HEK293 (cell line): ENCODE measurements at regions not wholly inside any gene's neighbourhood (a gene's known extent, or its start where the extent isn't known, plus 50 kb on each side); places are given as distances from the start of the nearest gene placed in this dataset.

Experiments
- SCRT1 ChIP-seq: fragments of 450-650 bp; formaldehyde crosslinking; IDR thresholded peaks from 2 replicates; pipeline ENCODE4 v1.5.1; 2016; ENCODE audit warnings: missing biosample characterization, missing genetic modification characterization, borderline replicate concordance
- ZNF16 ChIP-seq: fragments of 450-650 bp; formaldehyde crosslinking; IDR thresholded peaks from 2 replicates; pipeline ENCODE4 v1.5.1; 2016; ENCODE audit warnings: low read depth, missing biosample characterization, missing genetic modification characterization
- ZNF48 ChIP-seq: fragments of 450-650 bp; formaldehyde crosslinking; IDR thresholded peaks from 2 replicates; pipeline ENCODE4 v1.5.1; 2016; ENCODE audit warnings: missing biosample characterization, missing genetic modification characterization
- TF ChIP-seq, protein P1 (sequence below): fragments of 450-650 bp; formaldehyde crosslinking; IDR thresholded peaks from 2 replicates; pipeline ENCODE4 v1.5.1; 2016; ENCODE audit warnings: missing biosample characterization, missing genetic modification characterization
- TF ChIP-seq, protein P2 (sequence below): fragments of 450-650 bp; formaldehyde crosslinking; IDR thresholded peaks from 2 replicates; pipeline ENCODE4 v1.5.1; 2016; ENCODE audit warnings: missing biosample characterization, missing genetic modification characterization
- TF ChIP-seq, protein P3 (sequence below): fragments of 450-650 bp; formaldehyde crosslinking; IDR thresholded peaks from 2 replicates; pipeline ENCODE4 v1.5.1; 2016; ENCODE audit warnings: missing biosample characterization, missing genetic modification characterization
- TF ChIP-seq, protein P4 (sequence below): fragments of 450-650 bp; formaldehyde crosslinking; IDR thresholded peaks from 2 replicates; pipeline ENCODE4 v1.5.1; 2016; ENCODE audit warnings: missing biosample characterization, missing genetic modification characterization

DNA sequence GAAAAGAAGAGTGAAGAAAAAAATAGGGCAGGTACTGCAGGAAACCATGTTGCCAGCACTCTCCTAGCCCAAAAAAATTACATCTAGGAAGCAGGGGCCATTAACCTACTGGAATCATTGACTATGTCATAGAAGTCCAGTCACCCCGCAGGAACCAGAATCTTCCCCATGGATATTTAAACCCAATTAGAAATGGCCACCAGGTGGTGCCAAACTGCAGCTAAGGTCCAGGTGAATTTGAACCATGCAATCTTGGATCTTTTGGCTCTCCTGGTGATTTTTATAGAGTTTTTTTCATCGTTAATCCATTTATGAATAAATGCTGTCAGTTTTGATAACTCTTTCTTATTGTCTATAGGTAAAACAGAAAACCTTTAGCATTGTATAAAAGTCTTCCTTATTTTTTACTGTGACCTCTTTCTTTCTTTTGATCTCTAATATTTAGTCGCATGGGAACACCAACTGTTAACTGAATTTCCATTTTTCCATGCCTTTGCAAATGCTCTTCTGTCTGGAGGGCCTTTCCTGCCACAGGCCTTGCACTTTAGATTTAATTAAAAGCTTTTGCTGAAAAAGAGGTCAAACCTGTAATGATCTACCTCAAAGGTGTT lies 147.5 kb upstream of the FGF10 start:
- TF ChIP-seq, protein P1, sequence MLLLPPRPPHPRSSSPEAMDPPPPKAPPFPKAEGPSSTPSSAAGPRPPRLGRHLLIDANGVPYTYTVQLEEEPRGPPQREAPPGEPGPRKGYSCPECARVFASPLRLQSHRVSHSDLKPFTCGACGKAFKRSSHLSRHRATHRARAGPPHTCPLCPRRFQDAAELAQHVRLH (tag by site-specific recombination), result no peak
- TF ChIP-seq SCRT1 (no peak), ZNF48 (tag by site-specific recombination) (no peak), ZNF16 (tag by site-specific recombination) (no peak)
- TF ChIP-seq, protein P2, sequence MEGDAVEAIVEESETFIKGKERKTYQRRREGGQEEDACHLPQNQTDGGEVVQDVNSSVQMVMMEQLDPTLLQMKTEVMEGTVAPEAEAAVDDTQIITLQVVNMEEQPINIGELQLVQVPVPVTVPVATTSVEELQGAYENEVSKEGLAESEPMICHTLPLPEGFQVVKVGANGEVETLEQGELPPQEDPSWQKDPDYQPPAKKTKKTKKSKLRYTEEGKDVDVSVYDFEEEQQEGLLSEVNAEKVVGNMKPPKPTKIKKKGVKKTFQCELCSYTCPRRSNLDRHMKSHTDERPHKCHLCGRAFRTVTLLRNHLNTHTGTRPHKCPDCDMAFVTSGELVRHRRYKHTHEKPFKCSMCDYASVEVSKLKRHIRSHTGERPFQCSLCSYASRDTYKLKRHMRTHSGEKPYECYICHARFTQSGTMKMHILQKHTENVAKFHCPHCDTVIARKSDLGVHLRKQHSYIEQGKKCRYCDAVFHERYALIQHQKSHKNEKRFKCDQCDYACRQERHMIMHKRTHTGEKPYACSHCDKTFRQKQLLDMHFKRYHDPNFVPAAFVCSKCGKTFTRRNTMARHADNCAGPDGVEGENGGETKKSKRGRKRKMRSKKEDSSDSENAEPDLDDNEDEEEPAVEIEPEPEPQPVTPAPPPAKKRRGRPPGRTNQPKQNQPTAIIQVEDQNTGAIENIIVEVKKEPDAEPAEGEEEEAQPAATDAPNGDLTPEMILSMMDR (tag by site-specific recombination), result no peak
- TF ChIP-seq, protein P3, sequence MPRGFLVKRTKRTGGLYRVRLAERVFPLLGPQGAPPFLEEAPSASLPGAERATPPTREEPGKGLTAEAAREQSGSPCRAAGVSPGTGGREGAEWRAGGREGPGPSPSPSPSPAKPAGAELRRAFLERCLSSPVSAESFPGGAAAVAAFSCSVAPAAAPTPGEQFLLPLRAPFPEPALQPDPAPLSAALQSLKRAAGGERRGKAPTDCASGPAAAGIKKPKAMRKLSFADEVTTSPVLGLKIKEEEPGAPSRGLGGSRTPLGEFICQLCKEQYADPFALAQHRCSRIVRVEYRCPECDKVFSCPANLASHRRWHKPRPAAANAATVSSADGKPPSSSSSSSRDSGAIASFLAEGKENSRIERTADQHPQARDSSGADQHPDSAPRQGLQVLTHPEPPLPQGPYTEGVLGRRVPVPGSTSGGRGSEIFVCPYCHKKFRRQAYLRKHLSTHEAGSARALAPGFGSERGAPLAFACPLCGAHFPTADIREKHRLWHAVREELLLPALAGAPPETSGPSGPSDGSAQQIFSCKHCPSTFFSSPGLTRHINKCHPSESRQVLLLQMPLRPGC (tag by site-specific recombination), result no peak
- TF ChIP-seq, protein P4, sequence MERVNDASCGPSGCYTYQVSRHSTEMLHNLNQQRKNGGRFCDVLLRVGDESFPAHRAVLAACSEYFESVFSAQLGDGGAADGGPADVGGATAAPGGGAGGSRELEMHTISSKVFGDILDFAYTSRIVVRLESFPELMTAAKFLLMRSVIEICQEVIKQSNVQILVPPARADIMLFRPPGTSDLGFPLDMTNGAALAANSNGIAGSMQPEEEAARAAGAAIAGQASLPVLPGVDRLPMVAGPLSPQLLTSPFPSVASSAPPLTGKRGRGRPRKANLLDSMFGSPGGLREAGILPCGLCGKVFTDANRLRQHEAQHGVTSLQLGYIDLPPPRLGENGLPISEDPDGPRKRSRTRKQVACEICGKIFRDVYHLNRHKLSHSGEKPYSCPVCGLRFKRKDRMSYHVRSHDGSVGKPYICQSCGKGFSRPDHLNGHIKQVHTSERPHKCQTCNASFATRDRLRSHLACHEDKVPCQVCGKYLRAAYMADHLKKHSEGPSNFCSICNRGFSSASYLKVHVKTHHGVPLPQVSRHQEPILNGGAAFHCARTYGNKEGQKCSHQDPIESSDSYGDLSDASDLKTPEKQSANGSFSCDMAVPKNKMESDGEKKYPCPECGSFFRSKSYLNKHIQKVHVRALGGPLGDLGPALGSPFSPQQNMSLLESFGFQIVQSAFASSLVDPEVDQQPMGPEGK (tag by site-specific recombination), result no peak
